Adipocyte (in vitro differentiated cells): ENCODE measurements at regions not wholly inside any gene's neighbourhood (a gene's known extent, or its start where the extent isn't known, plus 50 kb on each side); places are given as distances from the start of the nearest gene placed in this dataset.

Experiments used
- DNase-seq: peaks from one replicate; pipeline ENCODE4 v3.0.0-alpha.2; 2015; ENCODE audit warnings: low read depth
- H3K27me3 ChIP-seq: replicated peaks from 2 replicates; pipeline ENCODE4 v1.7.0; 2013; ENCODE audit warnings: mild to moderate bottlenecking, low read length, moderate library complexity; ENCODE audit not compliant: control insufficient read depth, insufficient read depth
- H3K36me3 ChIP-seq: 2 replicates; pipeline ENCODE4 v1.7.0; 2013; ENCODE audit warnings: low read length, mild to moderate bottlenecking, moderate library complexity; ENCODE audit not compliant: control insufficient read depth, insufficient read depth, severe bottlenecking
- H3K4me1 ChIP-seq: 2 replicates; pipeline ENCODE4 v1.7.0; 2013; ENCODE audit warnings: mild to moderate bottlenecking, low read length, moderate library complexity; ENCODE audit not compliant: control insufficient read depth, insufficient read depth
- H3K4me3 ChIP-seq: 2 replicates; pipeline ENCODE4 v1.7.0; 2013; ENCODE audit warnings: mild to moderate bottlenecking, low read length, moderate library complexity
- H3K9ac ChIP-seq: 2 replicates; pipeline ENCODE4 v1.7.0; 2013; ENCODE audit warnings: mild to moderate bottlenecking, low read length, moderate library complexity
- H3K9me3 ChIP-seq: 2 replicates; pipeline ENCODE4 v1.7.0; 2013; ENCODE audit warnings: mild to moderate bottlenecking, low read length, moderate library complexity; ENCODE audit not compliant: control insufficient read depth

DNA sequence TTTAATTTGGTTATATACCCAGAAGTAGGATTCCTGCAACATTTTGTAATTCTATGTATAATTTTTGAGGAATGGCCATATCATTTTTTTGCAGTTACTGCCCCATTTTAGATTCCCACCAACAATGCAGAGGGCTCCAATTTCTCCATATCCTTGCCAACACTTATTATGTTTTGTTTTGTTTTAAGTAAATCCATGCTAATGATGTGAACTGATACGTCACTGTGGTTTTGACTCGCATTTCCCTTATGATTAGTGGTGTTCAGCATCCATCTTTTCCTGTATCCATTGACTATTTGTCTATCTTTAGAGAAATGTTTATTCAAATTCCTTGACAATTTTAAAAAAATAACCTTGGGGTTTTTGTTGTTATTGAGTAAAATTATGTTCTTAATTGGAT is 826.4 kb downstream of the CDH11 start:
- no peak for DNase-seq
- Histone ChIP-seq H3K9ac (no peak overlapping the region), H3K4me3 (no peak overlapping the region), H3K36me3 (no peaks in the 10 kb centered on the region), H3K27me3 (no peaks in the 10 kb centered on the region), H3K9me3 (peaks cover 6% of the 10 kb centered on the region), H3K4me1 (peaks cover 17% of the 10 kb centered on the region)

GRCh38 chr16:64292953-64293352 is 828.9 kb downstream of the CDH11 start:
- Histone ChIP-seq H3K4me3 (no peak overlapping the region), H3K36me3 (no peaks in the 10 kb centered on the region), H3K9me3 (peaks cover 6% of the 10 kb centered on the region), H3K9ac (no peak overlapping the region), H3K4me1 (peaks cover 4% of the 10 kb centered on the region), H3K27me3 (no peaks in the 10 kb centered on the region)
- DNase-seq = no peak

- Histone ChIP-seq H3K9me3 (peaks cover 6% of the 10 kb centered on the region), H3K4me3 (no peak overlapping the region), H3K4me1 (no peaks in the 10 kb centered on the region), H3K27me3 (no peaks in the 10 kb centered on the region), H3K9ac (no peak overlapping the region), H3K36me3 (no peaks in the 10 kb centered on the region)
- no peak for DNase-seq
These were observed 829.7 kb downstream of the CDH11 start for GRCh38 chr16:64292161-64292560.

GRCh38 chr16:64290461-64290860 is 831.4 kb downstream of the CDH11 start:
- Histone ChIP-seq H3K36me3 (no peaks in the 10 kb centered on the region), H3K4me3 (no peak overlapping the region), H3K27me3 (no peaks in the 10 kb centered on the region), H3K4me1 (no peaks in the 10 kb centered on the region), H3K9me3 (peaks cover 6% of the 10 kb centered on the region), H3K9ac (no peak overlapping the region)
- DNase-seq = no peak

- no peak overlapping the region for H3K4me3 ChIP-seq
- no peaks in the 10 kb centered on the region for H3K36me3 ChIP-seq
- H3K9ac ChIP-seq = no peak overlapping the region
- H3K27me3 ChIP-seq = no peaks in the 10 kb centered on the region
- no peaks in the 10 kb centered on the region for H3K4me1 ChIP-seq
- peaks cover 8% of the 10 kb centered on the region for H3K9me3 ChIP-seq
- DNase-seq = no peak
These were observed 834.0 kb downstream of the CDH11 start for GRCh38 chr16:64287655-64288528.

DNA sequence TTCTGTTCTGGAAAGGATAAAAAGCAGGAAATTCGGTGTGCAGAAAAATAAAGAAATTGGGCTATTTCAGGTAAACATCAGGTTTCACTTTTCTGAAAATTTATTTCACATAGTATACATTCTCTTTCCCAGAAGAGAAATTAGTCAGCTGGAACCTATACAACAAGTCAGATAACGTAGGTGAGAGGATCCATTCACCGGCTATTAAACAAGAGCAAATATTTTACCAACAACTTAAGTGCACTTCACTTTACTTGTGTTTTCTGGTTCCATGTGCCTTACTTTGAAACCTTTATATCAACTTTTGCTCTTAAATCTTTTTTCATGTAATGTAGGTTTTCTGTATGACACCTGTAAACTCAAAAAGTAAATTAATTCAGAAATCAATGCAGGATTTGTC is 839.7 kb downstream of the CDH11 start:
- Histone ChIP-seq H3K9me3 (peaks cover 8% of the 10 kb centered on the region), H3K4me3 (no peak overlapping the region), H3K9ac (no peak overlapping the region), H3K4me1 (peaks cover 3% of the 10 kb centered on the region), H3K27me3 (no peaks in the 10 kb centered on the region), H3K36me3 (no peaks in the 10 kb centered on the region)
- DNase-seq = no peak

- DNase-seq = no peak
- Histone ChIP-seq H3K9me3 (peaks cover 8% of the 10 kb centered on the region), H3K27me3 (no peaks in the 10 kb centered on the region), H3K36me3 (no peaks in the 10 kb centered on the region), H3K4me1 (peaks cover 3% of the 10 kb centered on the region), H3K4me3 (no peak overlapping the region), H3K9ac (no peak overlapping the region)
These were observed 841.5 kb downstream of the CDH11 start for GRCh38 chr16:64280317-64280716.

- no peaks in the 10 kb centered on the region for H3K36me3 ChIP-seq
- no peak overlapping the region for H3K4me3 ChIP-seq
- H3K9me3 ChIP-seq = no peaks in the 10 kb centered on the region
- DNase-seq = peak; percentile 66
- H3K4me1 ChIP-seq = peaks cover 3% of the 10 kb centered on the region
- no peak overlapping the region for H3K9ac ChIP-seq
- H3K27me3 ChIP-seq = no peaks in the 10 kb centered on the region
These were observed 843.7 kb downstream of the CDH11 start for GRCh38 chr16:64278196-64278595.

GRCh38 chr16:64276646-64277045 is 845.2 kb downstream of the CDH11 start:
- Histone ChIP-seq H3K4me1 (peaks cover 3% of the 10 kb centered on the region), H3K27me3 (no peaks in the 10 kb centered on the region), H3K9me3 (no peaks in the 10 kb centered on the region), H3K36me3 (no peaks in the 10 kb centered on the region), H3K9ac (no peak overlapping the region), H3K4me3 (no peak overlapping the region)
- DNase-seq = peak; percentile 25

DNA sequence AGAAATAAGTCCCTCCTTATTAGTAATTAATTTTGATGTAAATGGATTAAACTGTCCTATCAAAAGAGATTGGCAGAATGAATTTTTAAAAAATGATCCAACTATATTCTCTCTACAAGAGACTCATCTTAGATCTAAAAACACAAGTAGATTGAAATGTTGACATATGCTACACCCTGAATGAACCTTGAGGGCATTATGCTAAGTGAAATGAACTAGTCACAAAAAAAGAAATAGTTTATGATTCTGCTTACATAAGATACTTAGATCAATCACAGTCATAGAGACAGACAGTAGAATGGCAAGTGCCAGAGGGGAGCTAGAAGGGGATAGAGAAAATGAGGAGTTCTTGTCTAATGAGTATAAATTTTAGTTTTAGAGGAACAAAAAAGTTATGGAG is 849.8 kb downstream of the CDH11 start:
- DNase-seq = no peak
- H3K36me3 ChIP-seq = no peaks in the 10 kb centered on the region
- H3K4me1 ChIP-seq = no peaks in the 10 kb centered on the region
- H3K9ac ChIP-seq = no peak overlapping the region
- H3K4me3 ChIP-seq = no peak overlapping the region
- no peaks in the 10 kb centered on the region for H3K27me3 ChIP-seq
- H3K9me3 ChIP-seq = peaks cover 10% of the 10 kb centered on the region

DNA sequence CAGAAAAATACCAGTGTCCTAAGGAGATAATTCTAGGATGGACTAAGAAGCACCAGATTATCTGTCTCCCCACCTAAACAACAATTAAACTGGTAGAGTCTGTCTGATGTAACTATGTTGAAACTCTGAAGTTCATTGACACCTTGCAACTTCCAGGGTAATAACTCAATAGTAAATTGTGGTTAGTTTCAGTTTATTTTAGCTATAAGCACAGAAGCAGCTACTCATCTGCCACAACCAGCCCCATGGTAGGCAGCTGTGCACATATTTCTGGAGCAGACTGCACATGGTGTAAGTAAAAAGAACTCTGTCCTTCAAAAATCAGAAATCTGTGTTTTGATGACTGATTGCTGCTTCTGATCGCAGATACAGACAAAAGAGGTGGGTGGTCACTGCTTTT is 852.1 kb downstream of the CDH11 start:
- H3K4me1 ChIP-seq = no peaks in the 10 kb centered on the region
- no peak overlapping the region for H3K4me3 ChIP-seq
- H3K9me3 ChIP-seq = peaks cover 10% of the 10 kb centered on the region
- no peak overlapping the region for H3K9ac ChIP-seq
- no peak for DNase-seq
- H3K36me3 ChIP-seq = no peaks in the 10 kb centered on the region
- H3K27me3 ChIP-seq = no peaks in the 10 kb centered on the region

GRCh38 chr16:64265756-64266155 is 856.1 kb downstream of the CDH11 start:
- no peak overlapping the region for H3K9ac ChIP-seq
- peaks cover 7% of the 10 kb centered on the region for H3K9me3 ChIP-seq
- no peak overlapping the region for H3K4me3 ChIP-seq

More at GRCh38 chr16:64265756-64266155, 856.1 kb downstream of the CDH11 start:
- no peak for DNase-seq
- Histone ChIP-seq H3K36me3 (no peaks in the 10 kb centered on the region), H3K27me3 (no peaks in the 10 kb centered on the region), H3K4me1 (no peaks in the 10 kb centered on the region)
